ENCODE measurements at regions not wholly inside any gene's neighbourhood (a gene's known extent, or its start where the extent isn't known, plus 50 kb on each side); places are given as distances from the start of the nearest gene placed in this dataset.

- H3K14ac ChIP-seq (replicated peaks; ENCODE audit: low read depth, low read length), result no peak overlapping the region
Measured at GRCh38 chr7:119348491-119348890, 924.5 kb upstream of the KCND2 start.

More at GRCh38 chr7:119348491-119348890, 924.5 kb upstream of the KCND2 start:
- POLR2A ChIA-PET (ENCODE audit: unreplicated experiment), result no interaction called here
- ATAC-seq (ENCODE audit: low read depth), result no peak
- Histone ChIP-seq H3K18ac (ENCODE audit: low read depth, low read length) (no peak overlapping the region), H3K4ac (ENCODE audit: low read depth, low read length) (no peak overlapping the region), H4K8ac (ENCODE audit: low read depth in 2 of 2, low read length in 2 of 2) (no peak overlapping the region), H2BK20ac (ENCODE audit: low read depth, low read length) (no peak overlapping the region), H3K4me3 (ENCODE audit: insufficient read depth, low read depth, low read length) (no peak overlapping the region), H4K20me1 (ENCODE audit: insufficient read depth, low read length) (no peaks in the 10 kb centered on the region), H2BK15ac (ENCODE audit: low read depth, low read length) (no peak overlapping the region), H3K23ac (ENCODE audit: low read depth, low read length) (no peak overlapping the region), H3K9me1 (ENCODE audit: insufficient read depth, low read length) (no peaks in the 10 kb centered on the region), H4K5ac (ENCODE audit: low read depth, low read length) (no peak overlapping the region), H2BK5ac (ENCODE audit: low read depth, low read length, poor library complexity, severe bottlenecking) (no peak overlapping the region), H3K56ac (ENCODE audit: extremely low read depth, insufficient read depth, low read length) (no peak overlapping the region), H3K9ac (ENCODE audit: low read depth, low read length) (no peak overlapping the region), H3K9me3 (ENCODE audit: control insufficient read depth, insufficient read depth, low read length) (peaks cover 12% of the 10 kb centered on the region; the same call in 1 of the 2 replicates), H2AK9ac (replicated peaks; ENCODE audit: low read depth, low read length, poor library complexity) (no peak overlapping the region), H2AFZ (replicated peaks; ENCODE audit: low read length, poor library complexity) (no peak overlapping the region), H3K36me3 (ENCODE audit: control insufficient read depth, insufficient read depth, low read length) (no peaks in the 10 kb centered on the region), H3K4me1 (ENCODE audit: control insufficient read depth, insufficient read depth, low read length) (no peaks in the 10 kb centered on the region), H3K79me1 (ENCODE audit: low read depth in 1 of 2, low read length in 2 of 2) (no peaks in the 10 kb centered on the region), H3K4me2 (ENCODE audit: low read depth, low read length) (no peak overlapping the region), H2AK5ac (ENCODE audit: low read depth, low read length) (no peak overlapping the region), H3K27me3 (ENCODE audit: control insufficient read depth, insufficient read depth, low read length) (no peaks in the 10 kb centered on the region), H4K91ac (ENCODE audit: insufficient read depth, low read depth, low read length) (no peak overlapping the region), H3K27ac (ENCODE audit: insufficient read depth, low read length) (no peak overlapping the region), H2BK120ac (ENCODE audit: low read depth, low read length) (no peak overlapping the region)
- no TSS peak for BruUV-seq (replicated peaks)
- dilution Hi-C loops (cut with HindIII; ENCODE audit: low sequenced_read_pairs, unreplicated experiment), result no loop called here
- DNase-seq, result no peak
- CTCF ChIA-PET, result no interaction called here
- in situ Hi-C loops (cut with MboI; ENCODE audit: low sequenced_read_pairs), result no loop called here
- intact Hi-C loops (cut with micrococcal nuclease), result no loop called here
- TF ChIP-seq NFE2L2 (IDR thresholded peaks at IDR 0.05; ENCODE audit: low read depth, low read length), result no peak

Measured in IMR-90 (cell line).